Testis (tissue), 2 donors: ENCODE measurements at regions not wholly inside any gene's neighbourhood (a gene's known extent, or its start where the extent isn't known, plus 50 kb on each side); places are given as distances from the start of the nearest gene placed in this dataset.

ENCODE experiments used
- DNase-seq: peaks from one replicate; pipeline ENCODE4 v3.0.0-alpha.2; 2019
- H3K27ac ChIP-seq, 2 donors: fragments of 200-600 bp; sonication (generic); one replicate each; pipeline ENCODE4 v1.5.1; 2019
- H3K27me3 ChIP-seq: fragments of 200-600 bp; sonication (generic); one replicate; pipeline ENCODE4 v1.5.1; 2019
- H3K36me3 ChIP-seq: fragments of 200-600 bp; sonication (generic); one replicate; pipeline ENCODE4 v1.5.1; 2017; ENCODE audit warnings: low read depth; ENCODE audit errors: missing control alignments
- H3K4me1 ChIP-seq: fragments of 200-600 bp; sonication (generic); one replicate; pipeline ENCODE4 v1.5.1; 2019
- H3K4me3 ChIP-seq, 2 donors: fragments of 200-600 bp; sonication (generic); one replicate each; pipeline ENCODE4 v1.5.1; 2017 to 2019
- H3K9me3 ChIP-seq: fragments of 200-600 bp; sonication (generic); one replicate; pipeline ENCODE4 v1.5.1; 2017
- POLR2A ChIP-seq: fragments of 450-650 bp; IDR thresholded peaks from one replicate; pipeline ENCODE4 v1.6.1; 2017; ENCODE audit warnings: antibody characterized with exemption, mild to moderate bottlenecking, moderate library complexity
- WGBS, 2 donors: methylation state at CpG; one replicate each; pipeline ENCODE4 v1.1.5; 2018; 5-methylcytosine and 5-hydroxymethylcytosine counted together
- intact Hi-C: fragments of 100-400 bp; cut with DNase I; formaldehyde crosslinking; loops from one replicate; pipeline ENCODE4 v1.15.1; 2023; ENCODE audit warnings: low total_unique reads
- TF ChIP-seq, protein P1 (sequence below), 3 experiments: fragments of 450-650 bp in 2 of 3; fragments of 200-600 bp in 1 of 3; sonication (generic) in 1 of 3; IDR thresholded peaks; one replicate each; pipeline ENCODE4 v1.5.1; 2016 to 2019; ENCODE audit warnings: antibody characterized with exemption in 3 of 3, mild to moderate bottlenecking in 2 of 3, moderate library complexity in 1 of 3

DNA sequence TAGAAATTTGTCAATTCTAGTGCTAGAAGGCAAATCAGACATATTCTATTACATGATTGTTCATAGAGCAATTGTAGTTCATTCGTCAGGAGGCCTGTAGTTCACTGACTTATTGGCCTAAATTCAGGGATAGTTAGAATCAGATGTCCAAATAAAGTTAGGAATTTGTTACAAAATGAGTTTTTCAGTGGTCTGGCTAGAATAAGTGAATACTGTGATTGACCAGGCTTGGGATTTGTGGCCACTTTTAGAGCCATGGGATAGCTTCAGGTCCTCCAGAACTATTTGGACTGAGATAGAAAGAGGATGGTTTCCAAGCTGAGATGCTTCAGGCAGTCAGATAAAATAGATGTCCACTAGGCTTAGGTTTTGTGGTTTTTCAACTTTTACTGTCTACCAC, 199.1 kb upstream of the MPDZ start:
- Histone ChIP-seq H3K36me3 (no peaks in the 10 kb centered on the region), H3K4me1 (no peaks in the 10 kb centered on the region), H3K4me3 (no peak overlapping the region), H3K27me3 (no peaks in the 10 kb centered on the region), H3K27ac (no peak overlapping the region), H3K9me3 (no peaks in the 10 kb centered on the region)
- no peak for DNase-seq
- WGBS, 2 donors = 79 to 95% methylated on average over 1 of the region's 1 CpG
- TF ChIP-seq, protein P1, sequence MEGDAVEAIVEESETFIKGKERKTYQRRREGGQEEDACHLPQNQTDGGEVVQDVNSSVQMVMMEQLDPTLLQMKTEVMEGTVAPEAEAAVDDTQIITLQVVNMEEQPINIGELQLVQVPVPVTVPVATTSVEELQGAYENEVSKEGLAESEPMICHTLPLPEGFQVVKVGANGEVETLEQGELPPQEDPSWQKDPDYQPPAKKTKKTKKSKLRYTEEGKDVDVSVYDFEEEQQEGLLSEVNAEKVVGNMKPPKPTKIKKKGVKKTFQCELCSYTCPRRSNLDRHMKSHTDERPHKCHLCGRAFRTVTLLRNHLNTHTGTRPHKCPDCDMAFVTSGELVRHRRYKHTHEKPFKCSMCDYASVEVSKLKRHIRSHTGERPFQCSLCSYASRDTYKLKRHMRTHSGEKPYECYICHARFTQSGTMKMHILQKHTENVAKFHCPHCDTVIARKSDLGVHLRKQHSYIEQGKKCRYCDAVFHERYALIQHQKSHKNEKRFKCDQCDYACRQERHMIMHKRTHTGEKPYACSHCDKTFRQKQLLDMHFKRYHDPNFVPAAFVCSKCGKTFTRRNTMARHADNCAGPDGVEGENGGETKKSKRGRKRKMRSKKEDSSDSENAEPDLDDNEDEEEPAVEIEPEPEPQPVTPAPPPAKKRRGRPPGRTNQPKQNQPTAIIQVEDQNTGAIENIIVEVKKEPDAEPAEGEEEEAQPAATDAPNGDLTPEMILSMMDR (IDR thresholded peaks at IDR 0.05) = no peak
- no peak for TF ChIP-seq POLR2A
- intact Hi-C loops = no loop called here

DNA sequence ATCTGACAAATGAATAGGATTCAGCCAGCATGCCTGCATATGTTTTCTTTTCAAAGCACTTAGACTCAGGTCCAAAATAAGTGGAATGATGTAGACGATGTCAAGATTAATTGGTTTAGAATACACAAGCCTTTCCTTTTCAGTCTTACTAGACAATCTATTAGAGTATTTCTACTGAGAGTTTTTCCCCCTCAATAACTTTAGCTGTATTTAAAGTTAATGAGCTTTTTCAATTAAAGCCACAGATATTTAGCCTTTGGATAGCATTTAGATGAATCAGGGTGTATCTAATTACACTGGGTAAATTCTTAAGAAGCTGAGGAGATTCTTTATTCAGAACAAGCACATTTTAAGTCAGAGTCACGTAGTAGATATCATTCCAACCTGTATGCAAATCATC, 198.7 kb upstream of the MPDZ start:
- 79 to 80% methylated on average over 2 of the region's 2 CpGs for WGBS, 2 donors
- Histone ChIP-seq H3K27me3 (no peaks in the 10 kb centered on the region), H3K4me3 (no peak overlapping the region), H3K36me3 (no peaks in the 10 kb centered on the region), H3K4me1 (no peaks in the 10 kb centered on the region), H3K9me3 (no peaks in the 10 kb centered on the region), H3K27ac (no peak overlapping the region)
- no peak for TF ChIP-seq POLR2A
- TF ChIP-seq, protein P1 (IDR thresholded peaks at IDR 0.05) = no peak
- intact Hi-C loops = no loop called here
- DNase-seq = no peak

DNA sequence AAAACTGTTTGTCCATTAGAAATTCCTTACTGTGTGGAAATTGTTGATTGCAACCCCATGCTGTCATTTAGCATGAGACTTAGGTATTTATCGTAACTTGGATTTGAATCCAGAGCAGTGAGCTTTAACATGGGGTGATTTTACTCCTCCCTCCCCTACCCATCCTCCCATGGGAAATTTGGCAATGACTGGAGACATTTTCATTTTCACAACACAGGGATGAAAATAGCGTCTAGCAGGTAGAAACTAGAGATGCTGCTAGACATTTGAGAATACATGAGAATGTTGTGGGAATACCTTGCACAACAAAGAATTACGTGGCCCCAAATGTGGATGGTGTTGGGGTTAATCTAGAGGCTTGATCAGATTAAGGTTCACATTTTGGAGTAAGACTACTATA, 191.3 kb upstream of the MPDZ start:
- no peaks in the 10 kb centered on the region for H3K9me3 ChIP-seq
- intact Hi-C loops = no loop called here
- H3K36me3 ChIP-seq = no peaks in the 10 kb centered on the region
- no peak overlapping the region for H3K27ac ChIP-seq
- TF ChIP-seq POLR2A = no peak
- TF ChIP-seq, protein P1 (IDR thresholded peaks at IDR 0.05) = no peak
- H3K4me1 ChIP-seq = no peaks in the 10 kb centered on the region
- WGBS, 2 donors = 78 to 81% methylated on average over 3 of the region's 3 CpGs
- DNase-seq = no peak
- H3K27me3 ChIP-seq = no peaks in the 10 kb centered on the region
- no peak overlapping the region for H3K4me3 ChIP-seq

DNA sequence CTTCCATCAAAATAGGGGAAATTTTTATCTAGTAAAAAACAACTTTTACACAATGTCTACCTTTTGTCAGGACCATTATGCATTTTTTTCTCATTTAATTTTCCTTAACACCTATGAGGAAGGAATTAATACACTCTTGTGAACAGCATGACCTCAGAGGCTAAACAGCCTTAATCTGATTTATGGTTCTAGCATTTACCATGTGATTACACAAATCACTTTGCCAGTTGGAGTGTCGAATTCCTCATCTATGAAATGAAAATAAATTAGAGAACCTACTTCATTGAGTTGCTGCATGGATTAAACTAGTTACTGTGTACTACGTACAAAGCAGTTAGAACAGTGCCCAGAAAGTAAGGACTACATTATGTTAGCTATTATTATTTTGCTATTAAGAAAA, 187.7 kb upstream of the MPDZ start:
- H3K4me1 ChIP-seq = no peaks in the 10 kb centered on the region
- no peak overlapping the region for H3K27ac ChIP-seq
- intact Hi-C loops = no loop called here
- 74 to 76% methylated on average over 2 of the region's 2 CpGs for WGBS, 2 donors
- no peaks in the 10 kb centered on the region for H3K9me3 ChIP-seq
- H3K27me3 ChIP-seq = no peaks in the 10 kb centered on the region
- TF ChIP-seq, protein P1 (IDR thresholded peaks at IDR 0.05) = no peak
- no peak for TF ChIP-seq POLR2A
- DNase-seq = no peak
- H3K36me3 ChIP-seq = no peaks in the 10 kb centered on the region
- no peak overlapping the region for H3K4me3 ChIP-seq

DNA sequence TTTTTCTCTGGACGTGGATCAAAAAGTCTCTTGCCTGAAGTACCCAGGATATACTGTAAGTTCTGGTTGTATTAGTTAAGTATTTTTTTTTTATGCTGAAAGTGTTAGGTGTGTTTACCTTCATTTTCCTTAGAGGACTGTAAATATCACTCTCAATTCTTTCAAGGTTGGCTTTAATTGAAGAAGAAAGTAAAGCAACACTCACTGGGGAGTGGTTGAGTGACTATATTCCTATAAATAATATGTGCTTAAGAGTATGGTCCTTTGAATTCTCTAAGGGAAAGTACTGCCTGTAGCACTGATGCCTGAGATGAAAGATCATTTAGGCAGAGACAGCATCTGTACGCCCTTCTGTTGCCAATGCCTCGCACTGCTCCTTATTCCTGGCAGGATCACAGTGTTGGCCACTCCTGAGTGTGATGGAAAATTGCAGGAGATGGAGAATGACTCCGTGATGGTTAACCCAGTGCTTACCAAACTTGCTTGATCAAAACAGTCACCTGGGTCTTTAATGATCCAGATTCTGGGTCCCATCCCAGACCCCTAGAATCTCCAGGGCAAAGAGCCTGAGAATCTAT, 182.0 kb upstream of the MPDZ start:
- H3K9me3 ChIP-seq = no peaks in the 10 kb centered on the region
- H3K27me3 ChIP-seq = no peaks in the 10 kb centered on the region
- WGBS, 2 donors = 75 to 76% methylated on average over 4 of the region's 4 CpGs
- TF ChIP-seq, protein P1 (IDR thresholded peaks at IDR 0.05) = no peak
- no peak for TF ChIP-seq POLR2A
- no peak overlapping the region for H3K27ac ChIP-seq
- no peaks in the 10 kb centered on the region for H3K36me3 ChIP-seq
- intact Hi-C loops = no loop called here
- DNase-seq = no peak
- H3K4me1 ChIP-seq = no peaks in the 10 kb centered on the region
- H3K4me3 ChIP-seq = no peak overlapping the region
